Liver (tissue), 8 donors: ENCODE measurements at regions not wholly inside any gene's neighbourhood (a gene's known extent, or its start where the extent isn't known, plus 50 kb on each side); places are given as distances from the start of the nearest gene placed in this dataset.

ENCODE experiments used
- DNase-seq: peaks from one replicate; pipeline ENCODE4 v3.0.0-alpha.2; 2017; ENCODE audit warnings: low spot score
- H3K27ac ChIP-seq, 2 donors: one replicate each; pipeline ENCODE4 v1.7.0; 2013; ENCODE audit warnings: inconsistent platforms in 2 of 2, low read length in 2 of 2, control low read depth in 1 of 2, low read depth in 1 of 2, mild to moderate bottlenecking in 1 of 2
- H3K27me3 ChIP-seq, 4 donors: one replicate each; pipeline versions ENCODE4 v1.6.1 to v1.7.0; 2013; ENCODE audit warnings: low read length in 3 of 4, inconsistent platforms in 1 of 4, mild to moderate bottlenecking in 1 of 4, moderate library complexity in 1 of 4; ENCODE audit not compliant: control insufficient read depth in 4 of 4, insufficient read depth in 4 of 4
- H3K36me3 ChIP-seq, 4 donors: one replicate each; pipeline versions ENCODE4 v1.6.1 to v1.7.0; 2013; ENCODE audit warnings: low read length in 3 of 4, mild to moderate bottlenecking in 3 of 4, low read depth in 1 of 4, moderate library complexity in 1 of 4; ENCODE audit not compliant: control insufficient read depth in 4 of 4, insufficient read depth in 3 of 4
- H3K4me1 ChIP-seq, 4 donors: one replicate each; pipeline versions ENCODE4 v1.6.1 to v1.7.0; 2013; ENCODE audit warnings: low read length in 3 of 4, mild to moderate bottlenecking in 3 of 4, moderate library complexity in 1 of 4; ENCODE audit not compliant: control insufficient read depth in 4 of 4, insufficient read depth in 4 of 4
- H3K4me3 ChIP-seq, 3 donors: one replicate each; pipeline versions ENCODE4 v1.6.1 to v1.7.0; 2013; ENCODE audit warnings: low read length in 3 of 3, control low read depth in 1 of 3, low read depth in 1 of 3, mild to moderate bottlenecking in 1 of 3
- H3K9ac ChIP-seq, 2 donors: one replicate each; pipeline ENCODE4 v1.7.0; 2013; ENCODE audit warnings: low read length in 2 of 2, mild to moderate bottlenecking in 2 of 2, moderate library complexity in 2 of 2, control low read depth in 1 of 2, low read depth in 1 of 2
- H3K9me3 ChIP-seq, 4 donors: one replicate each; pipeline versions ENCODE4 v1.6.1 to v1.7.0; 2013; ENCODE audit warnings: low read length in 3 of 4; ENCODE audit not compliant: control insufficient read depth in 4 of 4
- CTCF ChIP-seq: fragments of 150-350 bp; IDR thresholded peaks from 2 replicates; pipeline ENCODE4 v1.5.1; 2017; ENCODE audit warnings: improper control_type of control experiment, low read depth, low read length; ENCODE audit not compliant: missing input control
- EGR1 ChIP-seq, 2 donors: IDR thresholded peaks; 2 replicates each; pipeline ENCODE4 v1.6.1; 2016 to 2018; ENCODE audit warnings: antibody characterized with exemption in 2 of 2, low read depth in 2 of 2
- FOXA1 ChIP-seq: IDR thresholded peaks from 2 replicates; pipeline ENCODE4 v1.6.1; 2016; ENCODE audit warnings: antibody characterized with exemption
- FOXA2 ChIP-seq: IDR thresholded peaks from 2 replicates; pipeline ENCODE4 v1.6.1; 2016; ENCODE audit warnings: antibody characterized with exemption
- GABPA ChIP-seq, 2 donors: IDR thresholded peaks in 1 of 2; conservative IDR thresholded peaks in 1 of 2; 2 replicates each; pipeline ENCODE4 v1.6.1; 2016; ENCODE audit warnings: antibody characterized with exemption in 2 of 2, mild to moderate bottlenecking in 1 of 2, moderate library complexity in 1 of 2
- HNF4A ChIP-seq, 2 donors: conservative IDR thresholded peaks; 2 replicates each; pipeline ENCODE4 v1.6.1; 2016; ENCODE audit warnings: antibody characterized with exemption in 2 of 2, mild to moderate bottlenecking in 2 of 2
- HNF4G ChIP-seq: IDR thresholded peaks from 2 replicates; pipeline ENCODE4 v1.6.1; 2016; ENCODE audit warnings: antibody characterized with exemption
- JUND ChIP-seq, 2 donors: IDR thresholded peaks; 2 replicates each; pipeline ENCODE4 v1.6.1; 2016; ENCODE audit warnings: antibody characterized with exemption in 2 of 2
- NR2F2 ChIP-seq: IDR thresholded peaks from 2 replicates; pipeline ENCODE4 v1.6.1; 2016; ENCODE audit warnings: antibody characterized with exemption
- RAD21 ChIP-seq, 2 donors: IDR thresholded peaks; 2 replicates each; pipeline ENCODE4 v1.6.1; 2016; ENCODE audit warnings: antibody characterized with exemption in 2 of 2, mild to moderate bottlenecking in 2 of 2
- RXRA ChIP-seq, 2 donors: IDR thresholded peaks; 2 replicates each; pipeline ENCODE4 v1.6.1; 2017 to 2018; ENCODE audit warnings: antibody characterized with exemption in 2 of 2, mild to moderate bottlenecking in 1 of 2
- YY1 ChIP-seq: IDR thresholded peaks from 2 replicates; pipeline ENCODE4 v1.6.1; 2016; ENCODE audit warnings: antibody characterized with exemption, mild to moderate bottlenecking
- WGBS: extraction: QIAGEN DNeasy Blood & Tissue Kit; methylation state at CpG from one replicate; pipeline ENCODE4 v1.1.7; 2013; 5-methylcytosine and 5-hydroxymethylcytosine counted together
- TF ChIP-seq, protein P1 (sequence below): IDR thresholded peaks from 2 replicates; pipeline ENCODE4 v1.6.1; 2016; ENCODE audit warnings: antibody characterized with exemption, mild to moderate bottlenecking
- TF ChIP-seq, protein P2 (sequence below): IDR thresholded peaks from 2 replicates; pipeline ENCODE4 v1.6.1; 2016; ENCODE audit warnings: antibody characterized with exemption
- donor health status: healthy.
- donor health status: healthy.
- donor health status: healthy.
- donor health status: healthy.
- donor health status: healthy.

GRCh38 chr1:184867866-184868689 lies 106.2 kb downstream of the NIBAN1 start:
- TF ChIP-seq RAD21 (IDR thresholded peaks at IDR 0.05) = no peak
- TF ChIP-seq GABPA (IDR thresholded peaks at IDR 0.05 in 1 of 2, conservative IDR thresholded peaks at IDR 0.05 in 1 of 2) = no peak
- Histone ChIP-seq H3K27ac (no peak overlapping the region), H3K36me3 (no peaks in the 10 kb centered on the region), H3K9me3 (no peaks in the 10 kb centered on the region), H3K27me3 (peaks cover 0 to 6% (median 0%) of the 10 kb centered on the region in 4 donors), H3K9ac (no peak overlapping the region), H3K4me3 (no peak overlapping the region), H3K4me1 (no peaks in the 10 kb centered on the region)
- no peak for DNase-seq
- WGBS = 74% methylated on average over 4 of the region's 4 CpGs

GRCh38 chr1:184866991-184867788 lies 107.1 kb downstream of the NIBAN1 start:
- no peaks in the 10 kb centered on the region for H3K36me3 ChIP-seq
- WGBS = 64% methylated on average over 6 of the region's 6 CpGs
- no peak overlapping the region for H3K27ac ChIP-seq
- no peaks in the 10 kb centered on the region for H3K9me3 ChIP-seq
- H3K4me3 ChIP-seq = no peak overlapping the region
- H3K4me1 ChIP-seq = no peaks in the 10 kb centered on the region
- H3K9ac ChIP-seq = no peak overlapping the region
- no peak for DNase-seq
- TF ChIP-seq JUND (IDR thresholded peaks at IDR 0.05) (no peak), YY1 (no peak), FOXA2 (no peak), HNF4A (conservative IDR thresholded peaks at IDR 0.05) (no peak), GABPA (IDR thresholded peaks at IDR 0.05 in 1 of 2, conservative IDR thresholded peaks at IDR 0.05 in 1 of 2) (no peak), NR2F2 (no peak), HNF4G (no peak)
- TF ChIP-seq, protein P1, sequence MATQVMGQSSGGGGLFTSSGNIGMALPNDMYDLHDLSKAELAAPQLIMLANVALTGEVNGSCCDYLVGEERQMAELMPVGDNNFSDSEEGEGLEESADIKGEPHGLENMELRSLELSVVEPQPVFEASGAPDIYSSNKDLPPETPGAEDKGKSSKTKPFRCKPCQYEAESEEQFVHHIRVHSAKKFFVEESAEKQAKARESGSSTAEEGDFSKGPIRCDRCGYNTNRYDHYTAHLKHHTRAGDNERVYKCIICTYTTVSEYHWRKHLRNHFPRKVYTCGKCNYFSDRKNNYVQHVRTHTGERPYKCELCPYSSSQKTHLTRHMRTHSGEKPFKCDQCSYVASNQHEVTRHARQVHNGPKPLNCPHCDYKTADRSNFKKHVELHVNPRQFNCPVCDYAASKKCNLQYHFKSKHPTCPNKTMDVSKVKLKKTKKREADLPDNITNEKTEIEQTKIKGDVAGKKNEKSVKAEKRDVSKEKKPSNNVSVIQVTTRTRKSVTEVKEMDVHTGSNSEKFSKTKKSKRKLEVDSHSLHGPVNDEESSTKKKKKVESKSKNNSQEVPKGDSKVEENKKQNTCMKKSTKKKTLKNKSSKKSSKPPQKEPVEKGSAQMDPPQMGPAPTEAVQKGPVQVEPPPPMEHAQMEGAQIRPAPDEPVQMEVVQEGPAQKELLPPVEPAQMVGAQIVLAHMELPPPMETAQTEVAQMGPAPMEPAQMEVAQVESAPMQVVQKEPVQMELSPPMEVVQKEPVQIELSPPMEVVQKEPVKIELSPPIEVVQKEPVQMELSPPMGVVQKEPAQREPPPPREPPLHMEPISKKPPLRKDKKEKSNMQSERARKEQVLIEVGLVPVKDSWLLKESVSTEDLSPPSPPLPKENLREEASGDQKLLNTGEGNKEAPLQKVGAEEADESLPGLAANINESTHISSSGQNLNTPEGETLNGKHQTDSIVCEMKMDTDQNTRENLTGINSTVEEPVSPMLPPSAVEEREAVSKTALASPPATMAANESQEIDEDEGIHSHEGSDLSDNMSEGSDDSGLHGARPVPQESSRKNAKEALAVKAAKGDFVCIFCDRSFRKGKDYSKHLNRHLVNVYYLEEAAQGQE = no peak
- TF ChIP-seq, protein P2, sequence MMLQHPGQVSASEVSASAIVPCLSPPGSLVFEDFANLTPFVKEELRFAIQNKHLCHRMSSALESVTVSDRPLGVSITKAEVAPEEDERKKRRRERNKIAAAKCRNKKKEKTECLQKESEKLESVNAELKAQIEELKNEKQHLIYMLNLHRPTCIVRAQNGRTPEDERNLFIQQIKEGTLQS = no peak
- peaks cover 0 to 6% (median 2%) of the 10 kb centered on the region in 4 donors for H3K27me3 ChIP-seq

GRCh38 chr1:184866586-184866985 lies 107.7 kb downstream of the NIBAN1 start:
- DNase-seq = no peak
- Histone ChIP-seq H3K9ac (no peak overlapping the region), H3K36me3 (no peaks in the 10 kb centered on the region), H3K27ac (no peak overlapping the region), H3K9me3 (no peaks in the 10 kb centered on the region), H3K27me3 (peaks cover 0 to 6% (median 2%) of the 10 kb centered on the region in 4 donors), H3K4me3 (no peak overlapping the region), H3K4me1 (no peaks in the 10 kb centered on the region)
- no peak for TF ChIP-seq HNF4G
- no peak for TF ChIP-seq NR2F2
- TF ChIP-seq RXRA (IDR thresholded peaks at IDR 0.05) = no peak
- TF ChIP-seq JUND (IDR thresholded peaks at IDR 0.05) = no peak
- no peak for TF ChIP-seq CTCF
- TF ChIP-seq, protein P1 = no peak
- TF ChIP-seq FOXA2 = no peak
- TF ChIP-seq, protein P2 = no peak
- TF ChIP-seq EGR1 (IDR thresholded peaks at IDR 0.05; ENCODE audit: low read depth in 2 of 2) = no peak
- no peak for TF ChIP-seq FOXA1
